ENCODE measurements at regions not wholly inside any gene's neighbourhood (a gene's known extent, or its start where the extent isn't known, plus 50 kb on each side); places are given as distances from the start of the nearest gene placed in this dataset.

GRCh38 chr21:41071258-41072171 is 96.4 kb upstream of the BACE2 start:
- TF ChIP-seq CTCF (IDR thresholded peaks at IDR 0.05; ENCODE audit: insufficient read depth, low read depth, low read length) = no peak
- no peak for TF ChIP-seq EZH2 (IDR thresholded peaks at IDR 0.05; ENCODE audit: insufficient read depth, low read length)

All from astrocyte (in vitro differentiated cells and primary cell).